GM03348 (cell line): ENCODE measurements at regions not wholly inside any gene's neighbourhood (a gene's known extent, or its start where the extent isn't known, plus 50 kb on each side); places are given as distances from the start of the nearest gene placed in this dataset.

Source experiments
- DNase-seq: peaks from one replicate; pipeline ENCODE4 v3.0.0; 2012; ENCODE audit warnings: low spot score

DNA sequence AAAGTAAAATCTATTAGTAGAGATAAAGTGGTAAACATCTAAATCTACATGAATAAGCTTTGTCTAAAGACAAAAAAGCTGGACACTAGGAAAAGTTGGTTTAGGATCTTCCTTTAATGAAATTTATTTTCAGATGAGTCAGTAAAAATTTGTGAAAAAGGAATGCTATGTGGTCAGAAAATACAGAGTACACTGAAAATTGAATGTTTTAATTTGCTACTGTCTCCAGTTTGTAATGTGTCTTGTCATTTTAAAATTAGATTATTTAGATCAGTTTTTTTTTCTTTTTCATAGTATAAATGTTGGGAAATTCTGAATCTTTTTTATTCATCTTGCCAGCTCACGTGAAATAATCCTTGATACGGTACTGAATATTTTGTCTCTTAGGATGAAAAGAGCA, 56.9 kb downstream of the SLITRK6 start:
- DNase-seq: no peak

DNA sequence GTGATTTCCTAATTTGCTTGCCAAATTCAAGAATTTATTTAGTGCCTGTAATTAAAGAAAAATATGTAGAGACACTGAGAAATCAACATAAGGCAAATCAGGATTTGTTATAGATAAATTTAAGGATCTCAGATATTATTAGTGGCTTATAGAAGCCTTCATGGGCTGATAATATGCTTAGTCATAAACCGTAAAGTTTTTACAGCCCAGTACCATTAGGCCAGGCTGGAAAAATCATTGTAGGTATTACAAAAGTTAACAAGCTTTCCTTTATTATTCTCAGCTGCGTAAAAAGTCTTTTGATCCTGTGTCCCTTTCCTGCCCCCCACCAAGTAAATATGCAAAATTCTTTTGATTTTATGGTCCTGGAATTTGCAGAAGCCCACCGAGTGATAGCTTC, 58.2 kb downstream of the SLITRK6 start:
- DNase-seq: no peak

DNA sequence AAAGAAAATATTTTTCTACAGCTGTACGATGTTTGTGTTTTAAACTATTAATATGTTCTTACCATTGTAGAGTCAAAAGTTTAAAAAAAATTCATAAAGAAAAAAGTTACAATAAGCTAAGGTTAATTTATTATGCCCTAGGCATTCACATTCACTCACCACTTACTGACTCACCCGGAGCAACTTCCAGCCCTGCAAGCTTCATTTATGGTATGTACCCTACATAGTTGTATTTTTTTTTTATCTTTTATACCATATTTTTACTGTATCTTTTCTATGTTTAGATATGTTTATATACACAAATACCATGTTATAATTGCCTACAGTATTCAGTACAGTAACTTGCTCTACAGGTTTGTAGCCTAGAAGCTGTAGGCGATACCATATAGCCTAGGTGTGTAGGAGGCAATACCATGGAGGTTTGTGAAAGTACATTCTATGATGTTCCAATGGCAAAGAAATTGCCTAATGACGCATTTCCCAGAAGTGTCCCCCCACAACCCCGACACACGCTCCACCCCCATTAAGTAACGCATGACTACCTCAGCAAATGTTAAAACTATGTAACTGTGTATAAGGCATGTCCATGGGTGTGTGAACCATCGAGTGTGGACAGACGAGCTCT, 60.4 kb downstream of the SLITRK6 start:
- no peak for DNase-seq

DNA sequence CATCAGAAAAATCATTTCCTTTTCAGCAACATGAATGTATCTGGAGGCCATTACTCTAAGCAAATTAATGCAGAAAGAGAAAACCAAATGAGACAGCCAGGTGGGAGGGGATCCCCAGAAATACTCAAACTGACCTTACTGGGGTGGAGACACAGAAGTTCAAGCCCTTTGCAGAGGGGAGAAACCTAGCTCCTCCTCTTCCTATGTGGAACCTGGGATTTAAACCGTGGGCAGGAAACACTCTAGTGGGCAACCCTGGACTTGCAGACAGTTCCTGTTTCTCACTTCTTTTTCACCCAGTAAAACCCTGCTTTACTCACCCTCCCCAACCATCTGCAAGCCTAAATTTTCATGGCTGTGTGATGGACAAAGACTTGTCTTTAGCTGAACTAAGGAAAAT, 61.3 kb downstream of the SLITRK6 start:
- DNase-seq: no peak

DNA sequence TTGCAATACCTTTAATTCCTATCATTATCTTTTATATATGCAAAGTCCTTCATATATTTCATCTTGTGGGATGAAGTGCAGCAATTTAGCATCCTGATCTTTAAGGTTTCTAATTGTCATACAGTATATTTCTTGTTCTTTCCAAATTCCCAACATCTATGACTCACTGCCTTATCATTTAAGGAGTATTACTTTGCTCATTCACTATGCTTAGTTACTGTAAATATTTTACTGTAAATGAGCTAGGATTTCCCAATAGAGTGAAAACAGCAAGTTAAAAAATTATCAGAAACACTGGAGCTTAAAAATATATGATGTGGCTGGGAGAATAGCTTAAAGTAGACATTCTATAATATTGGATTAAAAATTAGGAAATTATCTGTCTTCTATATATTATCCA, 69.9 kb downstream of the SLITRK6 start:
- DNase-seq: no peak

DNA sequence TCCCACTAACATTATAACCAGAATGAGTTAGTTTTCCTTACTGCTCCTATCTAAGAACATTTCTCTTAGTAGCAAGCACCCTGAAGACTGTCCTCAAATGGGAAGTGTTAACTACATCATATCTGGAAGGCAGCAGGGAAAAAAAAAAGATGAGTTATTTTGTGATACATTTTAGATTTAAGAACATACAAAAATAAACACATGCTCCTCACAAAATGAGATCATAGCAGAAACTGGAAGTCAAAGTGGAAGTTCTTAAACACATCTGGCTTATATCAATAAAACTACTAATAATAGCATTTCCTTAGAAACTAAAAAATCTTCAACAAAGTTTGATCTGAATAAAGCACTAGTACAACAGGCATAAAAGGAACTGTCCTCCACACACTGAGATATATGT, 70.4 kb downstream of the SLITRK6 start:
- no peak for DNase-seq

DNA sequence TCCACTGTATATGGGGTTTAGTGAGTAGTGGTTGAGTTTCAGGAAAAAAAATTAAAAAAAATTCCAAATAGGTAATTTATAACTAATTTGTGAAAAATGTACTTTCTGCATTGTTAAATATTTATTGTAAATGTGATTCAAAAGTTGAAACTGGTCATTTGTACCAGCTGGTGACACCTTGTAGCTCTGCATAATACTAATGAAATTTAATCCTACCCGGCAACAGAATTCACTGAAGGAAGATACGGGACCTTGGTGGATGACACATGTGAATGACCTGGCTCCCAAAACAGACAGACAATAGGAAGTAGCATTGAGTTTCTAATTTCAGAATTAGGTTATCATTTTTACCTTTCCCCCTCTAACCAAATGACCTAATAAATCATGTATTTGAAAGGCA, 73.8 kb downstream of the SLITRK6 start:
- DNase-seq: no peak

DNA sequence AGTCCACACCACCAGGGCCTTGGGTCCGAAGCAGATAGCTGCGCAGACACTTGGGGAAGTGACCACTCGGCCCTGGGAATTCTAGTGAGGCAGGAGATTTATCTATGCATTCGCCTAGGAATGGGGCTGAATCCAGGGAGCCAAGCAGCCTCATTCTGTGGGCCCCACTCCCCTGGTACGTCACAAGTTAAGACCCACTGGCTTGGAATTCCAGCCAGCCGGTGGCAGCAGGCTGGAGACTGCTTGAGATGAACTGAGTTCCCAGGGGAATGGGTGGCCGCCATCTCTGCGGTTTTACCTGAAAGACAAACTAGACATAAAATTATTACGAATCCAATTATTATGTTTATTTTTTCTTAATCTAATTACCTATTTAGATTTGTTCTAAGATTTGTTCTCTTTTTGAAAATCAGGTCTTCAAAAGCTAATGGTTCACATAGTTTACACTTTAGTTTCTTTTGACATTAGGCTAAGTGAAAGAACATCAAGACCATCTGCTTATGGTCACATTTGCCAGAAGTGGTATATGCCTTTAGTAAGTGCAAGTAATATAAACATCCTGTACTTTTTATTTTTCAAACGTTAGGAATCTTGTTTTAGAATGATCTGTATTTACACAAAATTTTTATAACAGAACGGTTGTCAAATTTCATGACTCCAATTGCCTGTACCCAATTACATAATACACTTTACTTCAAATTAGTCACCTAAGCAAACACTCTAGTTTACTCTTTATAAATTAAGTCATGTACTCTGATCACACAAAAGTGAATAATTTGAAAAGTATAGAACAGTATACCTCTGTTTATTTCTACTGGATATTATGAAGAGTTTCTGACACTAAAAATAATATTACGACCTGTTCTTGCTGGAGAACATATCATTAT, 74.4 kb downstream of the SLITRK6 start:
- no peak for DNase-seq

DNA sequence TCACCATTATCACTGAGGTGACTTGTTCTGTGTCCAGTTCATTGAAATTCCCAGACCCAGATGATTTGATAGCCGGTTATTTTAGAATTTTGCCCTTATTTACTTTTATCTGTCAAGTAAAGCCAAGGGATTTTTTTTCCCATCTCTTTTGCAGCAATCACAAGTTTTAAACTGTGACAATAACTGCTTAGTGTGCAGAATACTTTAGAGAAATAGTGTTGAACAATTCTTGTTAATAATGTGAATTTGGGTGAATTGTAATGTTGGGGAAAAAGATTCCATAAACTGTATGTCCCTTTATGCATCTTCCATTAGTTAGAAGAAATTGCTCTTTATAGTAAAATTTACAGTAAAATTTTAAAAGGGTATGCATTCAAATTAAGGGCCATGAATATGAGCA, 79.5 kb downstream of the SLITRK6 start:
- DNase-seq: no peak

DNA sequence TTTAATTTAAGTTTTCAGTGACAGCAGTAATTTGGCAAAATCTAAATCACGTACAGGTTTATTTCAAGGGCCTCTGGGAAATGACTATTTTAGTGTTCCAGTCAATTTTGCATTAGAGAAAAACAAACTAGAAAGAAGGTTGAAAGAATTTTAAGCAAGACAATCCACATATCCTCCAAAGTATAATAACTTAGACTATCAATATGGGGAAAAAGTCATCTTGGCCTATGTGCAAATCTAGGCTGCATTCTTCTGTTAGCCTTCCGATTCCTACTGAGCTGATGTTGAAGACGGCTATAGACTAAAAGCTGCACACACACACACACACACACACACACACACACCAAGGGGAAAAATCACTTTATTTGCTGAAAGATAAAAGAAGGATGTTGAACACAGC, 81.3 kb downstream of the SLITRK6 start:
- DNase-seq: no peak

DNA sequence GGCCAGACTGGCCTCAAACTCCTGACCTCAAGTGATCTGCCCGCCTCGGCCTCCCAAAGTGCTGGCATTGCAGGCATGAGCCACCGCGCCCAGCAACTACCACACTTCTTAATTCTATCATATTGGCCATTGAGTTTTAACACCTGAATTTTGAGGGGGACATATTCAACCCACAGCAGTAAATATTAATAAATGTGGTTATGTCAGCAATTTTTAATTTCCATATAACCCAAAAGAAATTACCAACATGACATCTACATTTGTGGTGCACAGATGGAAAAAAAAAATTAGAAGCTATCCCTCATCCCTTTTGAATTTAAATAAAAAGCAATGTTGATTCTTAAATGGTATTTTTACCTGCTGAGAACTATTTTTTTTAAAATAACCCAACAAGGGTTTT, 88.7 kb downstream of the SLITRK6 start:
- DNase-seq: no peak

DNA sequence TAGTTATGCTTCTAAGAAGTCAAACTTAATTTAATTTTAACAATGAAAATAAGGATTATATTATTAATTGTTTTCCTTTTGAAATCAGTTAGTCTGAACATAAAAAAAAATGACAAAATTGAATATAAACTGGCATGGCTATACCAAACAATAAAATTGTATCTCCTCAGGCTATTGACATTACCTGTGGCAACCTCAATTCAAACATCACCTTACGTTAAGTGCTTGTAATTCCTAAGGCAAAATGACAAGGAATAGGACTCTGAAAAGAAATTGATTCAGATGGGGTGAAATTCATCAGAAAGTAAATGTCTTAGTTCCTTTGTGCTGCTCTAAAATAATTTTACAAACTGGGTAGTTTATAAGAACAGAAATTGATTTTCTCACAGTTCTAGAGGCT, 89.5 kb downstream of the SLITRK6 start:
- DNase-seq: no peak

DNA sequence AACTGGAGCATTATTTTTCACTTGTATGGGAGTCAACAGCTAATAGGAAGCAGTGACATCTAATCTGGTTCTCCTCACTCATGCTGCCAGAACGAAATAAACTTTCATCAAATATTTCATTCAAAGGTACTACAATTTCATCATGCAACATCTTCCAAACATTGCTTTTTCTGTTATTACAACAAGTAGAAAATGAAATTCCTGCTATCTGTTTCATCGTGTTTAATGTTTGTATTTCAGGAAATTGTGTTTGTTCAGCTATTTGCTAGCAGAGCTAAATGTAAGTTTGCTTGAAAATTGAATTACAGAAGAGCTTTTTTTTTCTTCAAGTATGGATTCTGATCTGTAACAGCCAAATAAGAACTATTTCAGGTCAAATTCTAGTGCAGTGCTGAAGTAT, 90.1 kb downstream of the SLITRK6 start:
- DNase-seq: no peak

DNA sequence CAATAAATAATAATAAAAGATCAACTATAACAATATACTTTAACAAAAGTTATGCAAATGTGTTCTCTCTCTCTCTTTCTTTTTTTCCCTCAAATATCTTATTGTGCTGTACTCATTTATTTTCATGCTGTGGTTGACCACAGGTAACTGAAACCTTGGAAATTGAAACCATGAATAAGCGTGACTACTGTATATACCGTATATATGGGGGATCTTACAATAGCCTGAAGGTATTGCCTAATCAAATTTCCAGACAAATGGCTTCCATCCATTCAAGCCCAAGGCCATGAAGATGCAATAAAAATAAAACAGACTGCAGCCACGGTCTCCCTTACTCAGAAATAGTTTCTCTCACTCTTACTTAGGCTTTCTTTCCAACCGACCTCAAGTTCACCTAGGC, 98.3 kb downstream of the SLITRK6 start:
- DNase-seq: no peak

DNA sequence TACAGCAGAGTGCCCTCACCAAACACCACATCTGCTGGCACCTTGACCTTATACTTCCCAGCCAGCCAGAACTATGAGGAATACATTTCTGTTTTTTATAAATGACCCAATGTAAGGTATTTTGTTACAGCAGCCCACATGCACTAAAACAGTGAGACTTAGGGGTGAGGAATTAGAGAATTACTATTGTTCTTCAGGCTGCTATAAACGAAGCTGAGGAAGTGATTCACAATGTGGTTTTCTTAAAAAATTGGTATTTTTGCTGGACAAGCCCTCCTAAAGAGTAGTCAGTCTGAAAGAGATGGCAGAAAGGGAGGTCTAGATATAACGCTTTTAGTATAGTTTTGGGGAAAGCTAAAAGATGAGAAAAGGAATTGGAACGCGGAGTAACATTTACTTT, 101.0 kb downstream of the SLITRK6 start:
- DNase-seq: no peak

DNA sequence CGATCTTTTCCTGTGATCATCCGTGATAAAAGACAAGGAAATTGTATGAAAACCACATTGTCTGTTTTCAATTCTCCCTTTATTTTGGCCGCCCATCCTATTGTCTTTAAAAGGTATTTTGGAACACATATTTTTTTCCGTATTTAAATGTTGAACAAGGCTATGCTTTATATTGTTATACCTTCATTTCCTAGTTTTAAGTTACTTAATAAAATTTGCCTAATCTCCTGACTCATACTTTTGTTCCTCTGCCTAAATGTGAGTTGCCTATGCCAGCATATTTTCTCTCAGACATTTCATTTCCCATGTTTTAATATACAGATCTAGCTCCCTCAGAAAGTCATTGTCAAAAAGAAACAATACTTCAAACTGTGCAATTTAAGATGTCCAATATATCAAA, 104.2 kb downstream of the SLITRK6 start:
- DNase-seq: no peak

DNA sequence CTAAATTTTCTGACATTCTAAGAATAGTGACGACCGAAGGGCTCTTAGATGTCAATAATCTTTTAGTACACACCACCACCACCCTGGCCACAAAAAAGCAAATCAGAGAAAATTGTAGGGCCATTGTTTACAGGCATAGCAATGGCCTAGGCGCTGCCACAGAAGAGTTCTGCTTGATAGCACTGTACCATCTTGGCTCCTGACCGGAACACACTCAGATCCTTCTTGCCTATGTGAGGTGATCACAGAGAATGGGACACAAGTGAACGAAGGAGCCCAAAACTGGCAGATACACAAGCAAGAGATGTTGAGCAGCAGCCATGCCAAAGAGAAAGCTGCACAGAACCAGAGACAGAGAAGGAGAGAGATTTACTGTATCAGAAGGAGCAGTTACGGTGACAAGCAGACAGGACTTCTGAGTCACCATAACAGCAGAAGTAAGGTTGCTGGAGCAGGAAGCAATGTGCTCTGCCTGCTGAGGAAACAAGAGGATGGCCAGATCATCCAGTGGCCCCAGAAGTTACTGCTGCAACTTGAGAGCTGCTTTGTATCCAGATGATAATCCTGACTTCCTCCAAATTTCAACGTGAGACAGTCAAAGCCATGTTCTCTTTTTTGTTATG, 105.2 kb downstream of the SLITRK6 start:
- DNase-seq: no peak

DNA sequence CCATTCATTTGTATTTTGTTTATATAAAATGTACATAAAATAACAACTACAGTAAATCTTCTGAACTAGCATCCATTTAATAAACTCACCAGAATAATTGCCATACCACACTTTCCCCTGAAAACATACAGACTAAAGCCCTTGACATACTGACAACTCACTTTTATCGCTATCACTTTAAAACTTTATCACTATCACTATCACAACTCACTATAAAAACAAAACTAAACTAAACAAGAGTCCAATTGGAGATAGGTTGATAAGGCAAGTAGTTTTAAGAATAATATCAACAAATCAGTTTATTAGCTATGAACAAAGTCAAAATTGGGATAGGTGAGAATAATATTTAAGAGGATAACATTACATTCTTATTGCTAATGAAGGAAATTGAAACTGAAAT, 108.9 kb downstream of the SLITRK6 start:
- no peak for DNase-seq

DNA sequence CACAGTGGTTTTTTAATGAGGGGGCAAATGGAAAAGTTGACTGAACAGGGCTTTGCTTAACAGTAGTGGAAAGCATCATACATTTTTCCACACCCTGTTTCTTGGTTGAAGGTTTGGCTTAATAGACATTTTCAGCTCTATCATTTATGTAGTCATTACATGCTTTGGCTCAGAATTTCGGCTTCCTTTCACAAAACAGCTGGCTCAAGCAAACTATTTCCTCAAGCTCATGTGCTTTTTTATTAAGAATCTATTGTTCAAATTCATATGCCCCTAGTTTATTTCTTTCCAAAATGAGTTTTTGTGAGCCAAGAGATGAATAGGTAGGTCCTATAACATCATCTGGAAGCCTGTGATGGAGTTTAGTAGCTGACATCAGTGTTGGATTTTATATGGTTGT, 113.8 kb downstream of the SLITRK6 start:
- no peak for DNase-seq

DNA sequence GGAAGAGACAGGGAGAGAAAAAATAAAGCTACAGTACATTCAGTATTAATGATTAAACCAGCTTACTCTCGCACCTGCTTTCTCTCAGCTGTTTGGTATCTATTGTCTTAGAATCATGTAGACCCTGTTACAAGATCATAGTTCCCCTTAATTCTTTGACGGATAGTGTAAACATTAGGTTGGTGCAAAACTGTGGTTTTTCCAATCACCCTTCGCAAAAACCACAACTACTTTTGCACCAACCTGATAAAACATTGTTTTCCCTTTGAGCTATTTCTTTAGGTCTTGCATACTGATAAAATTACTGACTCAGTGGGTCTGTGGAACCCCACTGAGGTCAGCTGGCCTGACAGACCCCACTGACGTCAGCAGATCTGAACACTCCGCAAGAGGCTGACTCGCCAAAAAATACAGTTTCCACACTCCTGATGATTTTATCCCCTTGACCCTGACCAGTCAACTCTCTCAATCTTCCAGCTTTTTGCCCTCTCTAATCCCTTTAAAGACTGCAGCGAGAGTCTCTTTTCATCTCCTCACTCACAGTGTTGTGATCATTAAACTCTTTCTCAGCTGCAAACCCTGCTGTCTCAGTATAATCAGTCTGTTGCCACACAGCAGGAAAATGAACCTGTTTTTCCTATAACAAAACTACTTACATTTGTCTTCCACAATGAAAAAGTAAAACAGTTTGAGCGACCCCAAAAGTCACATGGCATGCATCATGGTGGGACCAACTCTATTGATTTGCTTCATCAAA, 123.9 kb downstream of the SLITRK6 start:
- no peak for DNase-seq

DNA sequence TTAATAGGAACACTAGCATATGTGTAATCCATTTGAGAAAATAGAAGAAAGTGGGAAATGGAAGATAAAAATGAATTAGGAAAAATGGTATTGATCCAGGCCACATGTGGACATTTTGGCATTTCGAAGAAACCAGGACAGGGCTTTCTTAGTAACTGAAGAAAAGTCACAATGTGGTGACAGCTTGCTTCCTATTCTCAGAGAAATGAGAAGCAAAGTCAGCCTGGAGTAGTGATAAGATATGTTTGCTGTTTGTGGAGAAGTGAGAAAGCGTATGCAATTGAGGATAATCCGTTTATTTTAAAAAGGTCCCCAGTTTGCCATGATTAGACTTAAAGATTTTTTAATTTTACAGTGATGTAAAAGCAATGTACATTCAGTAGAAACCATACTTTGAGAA, 127.9 kb downstream of the SLITRK6 start:
- no peak for DNase-seq

DNA sequence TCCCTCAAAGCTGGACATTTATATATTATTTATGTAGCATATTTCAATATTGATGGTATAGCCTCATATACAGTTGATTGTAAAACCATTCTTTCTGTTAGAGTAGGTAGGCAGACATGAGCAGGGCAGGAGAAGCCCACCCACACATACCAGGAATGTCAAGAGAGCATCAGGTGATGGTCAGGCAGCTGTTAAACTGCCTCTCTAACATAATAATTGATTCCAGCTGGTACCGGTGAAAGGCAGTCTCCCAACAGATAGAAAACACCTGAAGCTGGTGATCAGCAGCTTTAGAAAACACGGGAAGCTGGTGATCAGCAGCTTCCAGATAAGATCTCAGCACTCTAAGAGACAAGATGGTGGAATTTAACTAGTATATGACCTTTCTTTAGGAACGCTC, 132.9 kb downstream of the SLITRK6 start:
- DNase-seq: no peak

DNA sequence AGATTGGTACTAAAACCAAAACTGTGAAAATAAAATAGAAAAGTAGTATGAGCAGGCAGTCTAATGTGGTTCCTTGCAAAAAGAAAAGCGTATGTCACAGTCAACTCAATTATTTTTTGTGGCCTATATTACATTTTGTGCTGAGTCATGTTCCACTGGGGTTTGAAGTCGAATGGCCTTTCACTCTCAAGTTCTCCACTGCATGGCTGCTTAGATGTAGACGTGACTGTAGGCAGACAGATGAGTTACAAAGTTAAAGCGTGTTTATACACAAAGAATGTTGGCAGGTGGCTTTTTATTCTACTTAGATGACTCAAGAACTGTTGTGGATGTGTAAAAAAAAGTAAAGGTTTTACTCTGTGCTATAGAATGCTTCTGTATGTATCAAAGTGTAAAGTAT, 133.9 kb downstream of the SLITRK6 start:
- no peak for DNase-seq
